Islet precursor cell (in vitro differentiated cells): ENCODE measurements at regions not wholly inside any gene's neighbourhood (a gene's known extent, or its start where the extent isn't known, plus 50 kb on each side); places are given as distances from the start of the nearest gene placed in this dataset.
A peak's percentile ranks its signal among the peaks of the same experiment; 100 is the strongest.
"Not testable (repeated sequence)": the region's sequence is repeated elsewhere in the genome, so short reads cannot be mapped to it uniquely, and the experiment has no call there.

Source experiments
- DNase-seq: peaks from one replicate; pipeline ENCODE4 v3.0.0-alpha.2; 2018

DNA sequence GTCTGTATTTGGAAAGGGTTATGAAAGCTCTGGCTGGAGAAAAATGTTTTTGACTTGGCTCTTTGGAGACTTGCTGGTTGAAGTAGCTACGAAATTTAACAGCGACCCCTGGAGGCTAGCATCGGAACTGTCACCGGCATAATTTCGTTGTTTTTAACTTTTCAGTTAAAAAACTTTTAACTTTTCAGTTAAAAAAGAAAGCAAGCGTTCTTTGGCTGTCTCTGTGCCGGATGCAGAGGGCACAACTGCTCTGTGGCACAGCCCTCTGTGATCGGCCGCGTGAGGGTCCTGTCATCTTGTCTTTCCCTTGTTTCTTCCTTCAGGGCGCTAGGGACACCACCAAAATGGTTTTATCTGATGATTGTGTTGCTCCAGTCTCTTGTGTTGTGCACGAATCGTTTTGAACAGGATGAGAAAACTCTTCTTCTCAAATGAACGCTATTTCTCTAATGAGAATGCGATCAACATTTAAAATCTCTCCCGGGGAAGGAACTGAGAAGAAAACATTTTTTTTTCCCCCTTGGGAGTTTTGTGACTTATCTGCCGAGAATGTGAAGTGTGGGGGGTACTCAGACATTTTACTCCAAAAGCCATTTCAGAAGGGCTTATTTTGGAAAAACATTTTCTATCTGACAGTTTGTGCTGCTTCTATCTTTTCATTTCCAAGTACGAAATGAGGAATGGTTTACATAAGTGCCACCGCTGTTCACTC is 57.1 kb downstream of the ADCYAP1 start:
- no peak for DNase-seq

DNA sequence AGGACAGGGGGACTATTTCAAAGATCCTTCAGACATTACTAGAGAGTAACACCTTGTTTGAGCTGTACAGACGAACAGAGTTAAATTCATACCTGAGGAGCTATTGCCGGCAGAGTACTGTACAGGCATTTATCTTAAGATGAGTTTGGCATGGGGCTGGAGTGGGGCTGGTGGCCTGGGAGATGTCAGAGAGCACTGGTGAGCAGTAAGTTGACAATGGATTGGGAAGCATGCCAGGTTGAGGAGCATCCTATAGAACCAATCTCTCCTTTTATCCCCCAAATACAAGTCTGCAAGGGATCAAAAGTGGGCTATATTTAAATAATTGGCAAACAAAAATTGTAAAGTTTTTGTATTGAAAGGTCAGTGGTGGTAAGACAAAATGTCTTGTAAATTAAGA is 58.6 kb downstream of the ADCYAP1 start:
- DNase-seq = no peak

DNA sequence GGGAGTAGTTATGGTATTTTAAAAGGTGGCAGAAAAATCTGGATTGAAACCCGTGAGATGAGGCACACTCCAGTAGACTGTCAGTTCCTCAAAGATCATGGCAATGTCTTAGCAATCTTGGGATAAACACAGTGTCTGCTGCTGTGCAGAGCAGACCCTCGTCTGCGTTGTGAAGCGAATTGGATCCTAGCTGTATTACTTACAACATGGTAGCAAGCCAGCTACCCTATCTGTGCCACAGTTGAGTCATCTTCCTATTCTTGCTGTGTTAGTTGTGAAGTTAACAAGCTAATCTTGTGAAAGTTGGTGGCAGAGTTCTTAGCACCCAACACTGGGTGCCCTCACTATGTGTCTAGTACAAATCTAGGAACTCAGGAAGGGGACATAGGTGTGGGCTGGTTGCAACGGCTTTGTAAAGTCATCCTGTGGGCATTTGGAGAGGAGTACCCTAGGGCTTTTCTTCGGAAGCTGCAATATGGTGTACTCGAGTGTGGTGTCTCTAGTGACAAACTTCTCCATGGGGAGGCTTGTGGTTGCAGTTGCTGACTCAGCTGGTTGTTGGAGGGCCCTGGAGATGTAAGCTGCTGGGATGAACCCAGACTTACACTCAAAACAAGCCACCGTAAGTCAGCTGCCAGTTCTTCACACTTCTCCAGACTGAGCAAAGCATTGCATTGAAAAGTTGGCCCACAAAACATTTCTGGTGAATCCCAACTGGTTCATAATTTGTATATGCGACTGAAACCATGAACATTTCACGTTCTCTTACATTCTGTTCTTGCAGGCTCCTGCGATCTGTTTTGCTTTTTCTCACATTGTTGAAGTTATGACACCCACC is 61.5 kb downstream of the ADCYAP1 start:
- no peak for DNase-seq

DNA sequence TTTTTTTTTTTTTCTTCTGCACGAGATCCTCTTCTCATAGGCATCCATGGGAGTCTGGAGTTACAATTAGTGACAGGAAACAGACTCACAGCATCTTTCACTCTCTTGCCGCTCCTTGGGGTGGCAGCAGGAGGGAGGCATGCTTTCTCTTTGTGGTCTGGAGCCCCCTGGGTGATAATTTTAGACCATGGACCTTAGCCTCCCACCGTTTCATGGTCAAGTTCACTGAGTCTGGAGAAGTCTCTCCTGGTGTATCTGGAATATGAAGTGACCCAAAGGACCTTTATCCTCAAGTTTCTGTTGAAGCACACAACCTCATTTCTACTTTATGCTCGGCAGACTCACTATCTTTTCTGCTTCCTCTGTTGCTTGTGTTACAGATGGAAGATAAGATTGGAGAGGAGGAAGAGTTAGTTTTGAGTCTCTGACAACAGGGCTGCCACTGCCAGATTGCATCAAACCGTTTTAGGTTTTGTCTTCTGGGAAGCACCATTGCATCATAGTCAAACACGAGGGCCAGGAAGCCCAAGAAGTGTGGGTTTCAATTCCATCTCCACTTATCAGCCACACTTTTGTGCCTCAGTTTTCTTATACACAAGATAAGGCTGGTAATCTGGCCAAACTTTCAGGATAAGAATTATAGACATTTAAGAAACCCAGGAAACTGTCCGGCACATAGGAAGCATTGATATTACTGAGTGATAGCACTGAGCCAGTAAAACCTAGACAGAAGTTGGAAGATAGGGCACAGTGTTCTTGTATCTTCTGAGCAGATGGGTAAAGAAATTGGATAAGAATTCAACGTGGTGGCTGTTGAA is 62.3 kb downstream of the ADCYAP1 start:
- no peak for DNase-seq

DNA sequence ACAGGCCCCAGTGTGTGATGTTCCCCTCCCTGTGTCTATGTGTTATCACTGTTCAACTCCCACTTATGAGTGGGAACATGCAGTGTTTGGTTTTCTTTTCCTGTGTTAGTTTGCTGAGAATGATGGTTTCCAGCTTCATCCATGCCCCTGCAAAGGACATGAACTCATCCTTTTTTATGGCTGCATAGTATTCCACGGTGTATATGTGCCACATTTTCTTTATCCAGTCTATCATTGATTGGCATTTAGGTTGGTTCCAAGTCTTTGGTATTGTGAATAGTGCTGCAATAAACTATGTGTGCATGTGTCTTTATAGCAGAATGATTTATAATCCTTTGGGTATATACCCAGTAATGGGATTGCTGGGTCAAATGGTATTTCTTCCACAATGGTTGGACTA is 64.2 kb downstream of the ADCYAP1 start:
- DNase-seq = not testable (repeated sequence)

DNA sequence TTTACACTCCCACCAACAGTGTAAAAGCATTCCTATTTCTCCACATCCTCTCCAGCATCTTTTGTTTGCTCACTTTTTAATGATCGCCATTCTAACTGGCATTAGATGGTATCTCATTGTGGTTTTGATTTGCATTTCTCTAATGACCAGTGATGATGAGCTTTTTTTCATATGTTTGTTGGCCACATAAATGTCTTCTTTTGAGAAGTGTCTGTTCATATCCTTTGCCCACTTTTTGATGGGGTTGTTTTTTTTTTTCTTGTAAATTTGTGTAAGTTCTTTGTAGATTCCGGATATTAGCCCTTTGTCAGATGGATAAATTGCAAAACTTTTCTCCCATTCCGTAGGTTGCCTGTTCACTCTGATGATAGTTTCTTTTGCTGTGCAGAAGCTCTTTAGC is 64.6 kb downstream of the ADCYAP1 start:
- not testable (repeated sequence) for DNase-seq

DNA sequence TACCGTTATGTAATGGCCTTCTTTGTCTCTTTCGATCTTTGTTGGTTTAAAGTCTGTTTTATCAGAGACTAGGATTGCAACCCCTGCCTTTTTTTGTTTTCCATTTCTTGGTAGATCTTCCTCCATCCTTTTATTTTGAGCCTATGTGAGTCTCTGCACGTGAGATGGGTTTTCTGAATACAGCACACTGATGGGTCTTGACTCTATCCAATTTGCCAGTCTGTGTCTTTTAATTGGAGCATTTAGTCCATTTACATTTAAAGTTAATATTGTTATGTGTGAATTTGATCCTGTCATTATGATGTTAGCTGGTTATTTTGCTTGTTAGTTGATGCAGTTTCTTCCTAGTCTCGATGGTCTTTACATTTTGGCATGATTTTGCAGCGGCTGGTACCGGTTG is 69.9 kb downstream of the ADCYAP1 start:
- not testable (repeated sequence) for DNase-seq

DNA sequence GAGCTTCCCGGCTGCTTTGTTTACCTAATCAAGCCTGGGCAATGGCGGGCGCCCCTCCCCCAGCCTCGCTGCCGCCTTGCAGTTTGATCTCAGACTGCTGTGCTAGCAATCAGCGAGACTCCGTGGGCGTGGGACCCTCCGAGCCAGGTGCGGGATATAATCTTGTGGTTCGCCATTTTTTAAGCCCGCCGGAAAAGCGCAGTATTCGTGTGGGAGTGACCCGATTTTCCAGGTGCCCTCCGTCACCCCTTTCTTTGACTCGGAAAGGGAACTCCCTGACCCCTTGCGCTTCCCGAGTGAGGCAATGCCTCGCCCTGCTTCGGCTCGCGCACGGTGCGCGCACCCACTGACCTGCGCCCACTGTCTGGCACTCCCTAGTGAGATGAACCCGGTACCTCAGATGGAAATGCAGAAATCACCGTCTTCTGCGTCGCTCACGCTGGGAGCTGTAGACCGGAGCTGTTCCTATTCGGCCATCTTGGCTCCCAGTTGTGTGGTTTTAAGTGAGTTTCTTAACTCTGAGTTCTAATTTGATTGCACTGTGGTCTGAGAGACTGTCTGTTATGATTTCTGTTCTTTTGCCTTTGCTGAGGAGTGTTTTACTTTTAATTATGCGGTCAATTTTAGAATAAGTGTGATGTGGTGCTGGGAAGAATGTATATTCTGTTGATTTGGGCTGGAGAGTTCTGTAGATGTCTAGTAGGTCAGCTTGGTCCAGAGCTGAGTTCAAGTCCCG is 71.9 kb downstream of the ADCYAP1 start:
- DNase-seq = not testable (repeated sequence)

DNA sequence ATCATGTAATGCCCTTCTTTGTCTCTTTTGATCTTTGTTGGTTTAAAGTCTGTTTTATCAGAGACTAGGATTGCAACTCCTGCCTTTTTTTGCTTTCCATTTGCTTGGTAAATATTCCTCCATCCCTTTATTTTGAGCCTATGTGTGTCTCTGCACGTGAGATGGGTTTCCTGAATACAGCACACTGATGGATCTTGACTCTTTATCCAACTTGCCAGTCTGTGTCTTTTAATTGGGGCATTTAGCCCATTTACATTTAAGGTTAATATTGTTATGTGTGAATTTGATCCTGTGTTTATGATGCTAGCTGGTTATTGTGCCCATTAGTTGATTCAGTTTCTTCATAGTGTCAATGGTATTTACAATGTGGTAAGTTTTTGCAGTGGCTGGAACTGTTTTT is 72.7 kb downstream of the ADCYAP1 start:
- DNase-seq = not testable (repeated sequence)

DNA sequence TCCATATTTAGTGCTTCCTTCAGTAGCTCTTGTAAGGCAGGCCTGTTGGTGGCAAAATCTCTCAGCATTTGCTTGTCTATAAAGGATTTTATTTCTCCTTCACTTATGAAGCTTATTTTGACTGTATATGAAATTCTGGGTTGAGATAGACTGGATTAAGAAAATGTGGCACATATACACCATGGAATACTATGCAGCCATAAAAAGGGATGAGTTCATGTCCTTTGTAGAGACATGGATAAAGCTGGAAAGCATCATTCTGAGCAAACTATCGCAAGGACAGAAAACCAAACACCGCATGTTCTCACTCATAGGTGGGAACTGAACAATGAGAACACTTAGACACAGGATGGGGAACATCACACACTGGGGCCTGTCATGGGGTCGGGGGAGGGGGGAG is 73.1 kb downstream of the ADCYAP1 start:
- DNase-seq = not testable (repeated sequence)

DNA sequence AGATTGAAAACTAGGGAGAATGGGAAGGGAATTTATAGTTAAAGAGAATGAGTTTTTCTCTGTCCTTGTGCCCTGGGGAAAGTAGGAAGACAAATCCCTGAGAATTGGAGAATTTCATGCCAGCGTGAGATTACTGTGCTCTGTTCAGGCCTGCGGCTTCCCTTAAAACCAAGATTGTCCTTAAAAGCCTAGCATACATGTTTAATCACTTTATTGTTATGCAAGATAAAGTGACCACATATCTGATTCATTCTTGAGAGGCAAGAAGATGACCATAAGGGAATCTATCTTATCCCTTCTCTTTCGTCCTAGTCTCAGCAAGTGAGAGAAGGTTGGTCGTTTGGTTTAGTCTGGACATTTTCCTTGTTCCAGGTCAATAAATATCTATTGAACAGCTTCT is 75.9 kb downstream of the ADCYAP1 start:
- DNase-seq = no peak

DNA sequence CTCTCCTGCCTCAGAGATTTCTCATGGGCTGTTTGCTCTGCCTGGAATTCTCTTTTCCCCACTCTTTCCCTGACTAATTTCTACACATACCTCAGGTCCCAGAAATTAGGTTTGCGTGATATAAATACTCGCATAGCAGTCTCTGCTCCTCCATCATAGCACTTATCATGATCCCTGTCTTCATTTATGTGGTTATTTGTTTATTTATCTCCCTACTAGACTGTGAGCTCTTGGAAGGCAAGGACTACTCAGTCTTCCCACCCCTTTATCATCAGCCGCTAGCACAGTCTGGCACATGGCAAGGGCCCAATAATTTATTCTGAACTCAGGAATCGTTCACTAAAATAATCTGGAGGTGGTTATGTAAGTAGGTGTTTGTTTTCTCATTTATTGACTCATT is 79.3 kb downstream of the ADCYAP1 start:
- peak; percentile 27 for DNase-seq

DNA sequence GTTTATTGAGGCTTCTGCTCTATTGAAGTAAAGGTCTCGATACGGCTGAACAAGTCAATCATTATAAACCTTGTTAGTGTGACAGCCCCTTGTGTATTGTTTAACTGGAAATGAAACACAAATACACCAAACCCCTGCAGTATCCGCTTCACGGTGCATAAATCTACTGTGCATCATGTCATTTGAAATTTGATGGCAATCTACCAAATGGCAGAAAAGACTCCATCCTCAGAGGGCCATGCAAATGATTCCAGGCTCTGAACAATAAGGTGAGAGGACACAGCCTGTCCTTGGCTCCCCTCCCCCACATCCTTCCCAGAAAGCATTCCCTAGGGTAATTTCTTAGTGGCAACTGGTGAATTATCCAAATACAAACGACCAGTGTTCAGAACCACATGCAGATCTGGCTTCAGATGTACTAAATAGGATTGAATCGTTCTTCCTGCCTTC is 80.6 kb downstream of the ADCYAP1 start:
- DNase-seq = peak; percentile 59

DNA sequence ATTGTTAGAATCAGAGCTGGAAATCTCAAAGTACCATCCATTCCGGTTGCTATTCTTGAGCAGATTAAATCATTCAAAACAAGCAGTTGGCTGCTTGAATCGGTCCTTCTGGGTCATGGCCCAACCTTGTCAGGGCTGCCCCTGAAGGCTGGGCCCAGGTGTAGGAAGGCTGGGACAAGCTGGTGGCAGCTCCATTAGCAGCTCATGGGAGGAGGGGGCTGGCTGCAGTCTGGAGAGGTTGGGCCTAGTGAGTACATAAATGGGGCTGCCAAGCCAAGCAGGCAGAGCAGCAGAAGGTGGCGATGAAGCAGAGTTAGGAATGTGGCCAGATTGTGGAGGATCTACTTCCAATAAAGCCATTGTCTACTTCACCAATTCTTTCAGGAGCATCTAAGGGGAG is 81.4 kb downstream of the ADCYAP1 start:
- peak; percentile 53 for DNase-seq

DNA sequence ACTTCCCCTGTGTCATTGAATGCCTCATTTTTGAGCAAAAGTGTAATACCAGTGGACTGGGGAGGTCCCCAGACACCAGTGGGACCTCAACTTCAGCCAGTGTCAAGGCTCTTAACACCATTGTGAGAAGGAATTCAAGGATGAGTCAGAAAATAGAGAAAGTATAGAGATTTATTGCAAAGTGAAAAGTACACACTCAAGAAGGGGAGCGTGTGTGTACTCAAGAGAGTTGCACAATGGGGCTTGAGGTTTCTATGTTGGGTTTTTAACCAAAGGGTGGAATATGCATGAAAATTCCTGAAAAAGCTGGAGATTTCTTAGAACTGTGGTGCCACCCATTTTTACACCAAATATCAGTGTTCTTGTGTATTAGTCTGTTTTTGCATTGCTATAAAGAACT is 81.9 kb downstream of the ADCYAP1 start:
- DNase-seq = no peak

DNA sequence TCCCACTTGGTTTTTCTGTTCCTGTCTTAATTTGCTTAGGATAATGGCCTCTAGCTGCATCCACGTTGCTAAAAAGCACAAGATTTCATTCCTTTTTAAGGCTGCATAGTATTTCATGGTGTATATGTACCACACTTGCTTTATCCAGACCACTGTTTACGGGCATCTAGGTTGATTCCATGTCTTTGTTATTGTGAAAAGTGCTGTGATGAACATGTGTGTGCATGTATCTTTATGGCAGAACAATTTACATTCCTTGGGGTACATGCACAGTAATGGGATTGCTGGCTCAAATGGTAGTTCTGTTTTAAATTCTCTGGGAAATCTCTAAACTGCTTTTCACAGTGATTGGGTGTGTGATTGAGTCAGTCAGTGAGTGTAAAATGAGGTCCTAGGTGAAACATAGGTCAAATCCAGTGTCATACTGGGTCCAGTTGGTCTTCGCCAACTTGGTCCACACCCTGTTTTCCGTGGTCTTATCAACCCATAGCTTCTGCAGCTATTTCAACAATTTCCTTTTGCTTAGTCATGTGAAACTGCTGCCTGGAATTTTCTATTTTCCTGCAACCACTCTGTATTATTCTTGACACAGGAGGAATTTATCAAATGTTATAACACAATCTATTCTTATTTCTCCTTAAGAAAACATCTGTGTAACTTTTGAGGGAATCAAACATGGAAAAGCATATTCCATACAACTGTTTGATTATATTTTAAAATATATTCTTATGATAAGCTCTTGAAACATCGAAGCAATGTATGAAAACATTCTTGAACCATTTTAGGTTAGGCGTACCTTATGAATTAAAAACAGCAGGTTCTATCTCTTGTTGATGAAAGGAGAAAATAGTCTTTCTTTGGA is 82.9 kb downstream of the ADCYAP1 start:
- peak; percentile 25 for DNase-seq

DNA sequence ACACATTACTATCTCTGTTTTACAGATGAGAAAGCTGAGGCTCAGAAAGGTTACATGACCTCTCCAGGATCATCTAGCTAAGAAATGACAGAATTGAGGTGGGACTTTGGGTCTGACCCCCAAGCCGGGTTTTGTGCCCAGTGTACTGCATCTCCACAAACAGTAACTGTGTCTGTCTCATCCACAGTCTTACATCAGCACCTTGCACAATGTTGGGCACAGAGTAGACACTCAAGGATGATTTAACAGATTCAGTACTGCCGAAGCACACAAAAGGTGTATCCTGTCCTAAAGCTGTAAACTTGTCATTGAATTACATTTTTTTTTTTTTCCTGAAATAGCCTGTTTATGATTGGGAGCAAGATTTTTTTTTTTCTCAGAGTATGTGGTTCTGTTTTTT is 84.8 kb downstream of the ADCYAP1 start:
- DNase-seq = peak; percentile 9

DNA sequence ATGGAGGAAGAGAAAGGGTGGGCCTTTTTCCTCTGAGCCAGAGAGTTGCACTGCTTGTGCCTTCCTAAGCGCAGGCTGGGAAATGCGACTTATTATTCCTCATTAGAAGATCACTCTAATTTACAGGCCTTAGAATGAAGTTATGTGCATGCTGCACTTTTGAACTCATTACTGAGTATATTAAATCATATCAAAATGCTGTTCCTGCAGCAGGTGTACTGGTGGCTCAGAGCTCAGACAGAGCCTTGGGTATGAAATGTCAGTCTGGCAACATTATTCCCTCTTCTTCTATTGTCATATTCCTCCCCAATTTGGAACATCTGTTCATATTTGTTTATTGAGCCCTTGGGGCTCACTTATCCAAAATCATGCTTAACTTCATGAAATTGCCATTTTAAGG is 85.5 kb downstream of the ADCYAP1 start:
- DNase-seq = no peak

DNA sequence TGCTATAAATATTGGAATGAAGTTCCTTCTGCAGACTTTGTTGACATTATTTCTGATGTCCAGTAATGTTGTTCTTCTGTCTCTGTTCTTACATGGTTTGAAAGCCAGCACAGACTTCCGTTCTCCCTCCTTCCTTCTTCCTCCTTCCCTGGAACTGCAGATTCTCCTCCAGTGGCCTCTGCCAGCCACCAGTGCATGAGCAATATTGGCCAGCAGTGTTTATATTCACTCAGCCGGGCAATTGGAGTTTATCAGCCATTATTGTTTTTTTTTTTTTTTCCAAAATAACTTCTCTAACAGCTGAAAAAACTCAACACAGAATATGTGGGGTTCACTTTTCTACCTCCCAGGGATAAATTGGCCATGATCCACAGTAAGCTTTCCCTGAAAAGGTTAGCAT is 86.8 kb downstream of the ADCYAP1 start:
- DNase-seq = no peak

DNA sequence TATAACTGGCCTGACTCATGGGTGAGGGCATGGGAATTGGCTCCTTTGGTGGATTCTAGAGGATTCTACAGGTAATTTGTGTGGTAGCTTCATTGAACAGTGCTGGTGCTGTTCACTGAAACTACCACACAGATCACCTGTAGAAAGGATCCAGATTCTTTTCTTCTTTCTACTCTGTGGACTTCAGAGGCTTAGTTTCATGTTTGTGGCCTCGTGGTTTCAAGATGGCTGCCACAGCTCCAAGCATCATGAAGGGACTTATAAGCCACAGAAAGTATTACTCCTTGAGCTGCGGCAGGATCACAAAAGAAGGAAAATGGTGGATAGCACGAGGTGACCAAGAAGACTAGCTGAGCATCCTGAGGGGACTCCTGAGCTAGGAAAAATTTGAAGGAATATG is 88.9 kb downstream of the ADCYAP1 start:
- no peak for DNase-seq

DNA sequence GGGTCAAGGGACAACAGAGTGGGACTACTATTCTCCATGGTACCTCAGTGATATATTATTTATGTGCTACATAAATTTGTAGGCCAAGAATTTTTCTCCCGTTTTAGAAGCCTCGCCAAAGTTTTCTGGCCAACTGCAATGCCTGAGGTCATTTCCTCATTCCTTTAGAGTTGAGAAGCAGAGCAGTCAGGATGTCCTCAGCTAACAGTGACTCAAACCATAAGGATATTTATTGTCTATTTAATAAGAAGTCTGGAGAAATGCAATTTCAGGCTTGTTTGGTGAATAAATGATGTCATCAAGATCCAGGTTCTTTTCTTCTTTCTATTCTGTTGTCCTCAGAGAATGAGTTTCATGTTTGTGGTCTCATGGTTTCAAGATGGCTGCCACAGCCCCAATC is 91.0 kb downstream of the ADCYAP1 start:
- DNase-seq = no peak

DNA sequence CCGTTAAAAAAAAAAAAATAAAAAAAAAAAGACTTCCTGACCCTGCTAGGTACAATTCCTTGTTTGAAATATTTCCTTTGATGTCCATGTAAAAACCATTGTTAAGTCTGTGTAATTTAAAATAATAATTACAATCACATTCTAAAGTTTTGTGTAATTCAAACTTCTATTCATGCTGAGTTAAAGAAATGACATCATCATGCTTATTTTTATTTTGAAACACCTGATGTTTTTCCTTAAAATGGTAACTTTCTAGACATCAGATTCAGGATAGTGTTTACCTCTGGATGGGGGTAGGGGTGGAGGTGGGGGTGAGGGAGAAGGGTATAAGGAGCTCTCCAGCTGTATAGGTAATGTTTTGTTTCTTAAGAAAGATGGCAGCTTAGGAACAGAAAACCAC is 92.8 kb downstream of the ADCYAP1 start:
- DNase-seq = no peak
